GM19035 (cell line): ENCODE measurements at regions not wholly inside any gene's neighbourhood (a gene's known extent, or its start where the extent isn't known, plus 50 kb on each side); places are given as distances from the start of the nearest gene placed in this dataset.
"Not testable (repeated sequence)": the region's sequence is repeated elsewhere in the genome, so short reads cannot be mapped to it uniquely, and the experiment has no call there.

Experiments used
- ATAC-seq: cut with Tn5 transposase; IDR thresholded peaks from one replicate; pipeline ENCODE4 v1.9.1; 2021; ENCODE audit not compliant: unreplicated experiment

DNA sequence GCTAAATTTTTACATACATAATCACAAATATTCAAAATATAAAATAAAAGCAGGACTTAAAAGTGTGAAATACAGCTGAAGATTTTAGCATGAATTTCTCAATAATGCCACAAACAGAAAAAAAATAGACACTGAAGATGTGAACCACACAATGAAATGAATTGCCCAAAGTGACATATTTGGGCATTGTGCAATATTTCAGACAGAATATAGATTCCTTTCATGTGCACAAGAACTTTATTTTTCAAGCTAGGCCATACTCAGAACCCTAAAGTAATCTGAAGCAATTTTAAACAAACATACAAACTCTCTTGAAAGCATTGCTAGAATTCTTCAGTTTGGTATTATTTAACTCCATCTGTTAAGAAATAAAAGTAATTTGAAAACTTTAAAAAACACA is 764.1 kb downstream of the STIM2 start:
- no peak for ATAC-seq

- no peak for ATAC-seq
Measured at GRCh38 chr4:27628609-27629008, 768.0 kb downstream of the STIM2 start.

GRCh38 chr4:27629532-27630225 is 769.0 kb downstream of the STIM2 start:
- ATAC-seq: no peak

DNA sequence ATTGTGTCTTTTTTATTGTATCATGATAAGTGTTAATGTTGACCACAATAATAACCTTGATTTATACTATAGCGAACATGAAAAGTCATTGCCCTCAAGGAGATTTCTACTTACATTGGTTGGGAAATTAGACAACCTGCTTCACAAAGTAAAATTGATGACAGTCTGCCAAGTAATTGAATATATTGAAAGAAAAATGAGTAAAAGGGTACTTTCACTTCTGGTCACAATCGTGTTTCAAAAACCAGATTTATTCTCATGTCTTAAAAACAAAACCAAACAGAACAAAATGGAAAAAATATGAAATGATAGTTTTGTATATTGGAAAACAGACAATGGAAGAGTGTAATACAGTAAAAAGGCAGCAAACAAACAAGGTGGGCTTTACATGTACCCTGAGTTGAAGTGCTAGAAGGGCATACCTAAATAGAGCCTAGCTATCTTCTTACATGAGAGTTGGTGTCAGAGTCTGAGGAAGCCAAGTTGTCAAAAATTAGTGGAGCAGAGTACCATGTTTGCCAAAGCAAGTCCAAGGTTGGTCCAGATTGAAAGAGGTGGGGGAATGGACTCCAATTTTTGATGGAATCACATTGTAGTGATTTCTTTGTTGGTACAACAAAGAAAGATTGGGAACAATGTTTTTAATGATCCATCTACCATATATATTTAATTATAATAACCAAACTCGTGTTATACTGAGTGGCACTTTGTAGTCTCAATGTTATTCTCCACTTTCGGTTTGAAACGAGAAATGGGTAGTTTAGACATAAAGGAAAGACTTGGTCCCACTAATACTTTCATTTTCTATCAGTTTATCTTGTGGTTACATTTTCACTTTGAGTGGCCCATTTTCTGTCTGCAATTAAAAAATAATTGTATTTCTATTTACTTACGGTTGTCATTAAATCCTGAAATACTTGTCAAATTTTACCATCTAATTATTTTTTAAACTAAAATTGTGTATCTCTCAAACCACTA is 775.6 kb downstream of the STIM2 start:
- peak; percentile 80 for ATAC-seq

DNA sequence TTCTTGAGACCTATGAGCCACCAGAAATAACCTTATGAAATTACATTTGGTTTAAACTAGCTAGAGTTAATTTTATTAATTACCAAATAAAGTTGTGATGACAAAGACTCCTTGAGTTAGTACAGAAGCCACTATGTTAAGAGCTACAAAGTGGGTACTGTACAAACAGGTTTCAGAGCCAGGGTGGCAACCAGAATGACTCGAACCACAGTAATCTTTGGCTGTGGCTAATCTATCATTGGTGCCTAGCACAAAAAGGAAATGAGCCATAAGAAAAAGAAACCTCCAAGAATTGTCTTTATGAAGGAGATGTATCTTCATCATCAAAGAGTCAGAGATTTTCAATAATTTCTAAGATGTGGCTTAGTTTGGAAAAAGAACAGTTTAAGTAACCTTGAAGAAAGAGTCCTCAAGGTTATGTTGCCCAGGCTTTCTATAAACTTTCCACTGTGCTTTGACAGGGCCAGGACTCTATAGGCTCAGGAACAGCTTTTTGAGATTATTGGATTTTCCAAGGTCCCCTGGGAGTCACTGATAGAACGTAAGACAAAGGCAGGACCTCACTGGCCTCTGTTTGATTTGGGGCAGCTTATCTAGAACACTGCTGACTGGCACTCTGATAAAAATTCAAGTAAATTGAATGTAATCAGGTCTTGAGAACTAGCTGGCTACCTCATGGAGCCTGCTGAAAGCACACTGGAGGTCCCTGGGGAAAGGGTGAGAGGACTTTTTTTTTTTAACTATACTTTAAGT is 777.7 kb downstream of the STIM2 start:
- ATAC-seq: no peak

- ATAC-seq: no peak
Measured at GRCh38 chr4:27643101-27643500, 782.5 kb downstream of the STIM2 start.

GRCh38 chr4:27648416-27648815 is 787.8 kb downstream of the STIM2 start:
- ATAC-seq: no peak

DNA sequence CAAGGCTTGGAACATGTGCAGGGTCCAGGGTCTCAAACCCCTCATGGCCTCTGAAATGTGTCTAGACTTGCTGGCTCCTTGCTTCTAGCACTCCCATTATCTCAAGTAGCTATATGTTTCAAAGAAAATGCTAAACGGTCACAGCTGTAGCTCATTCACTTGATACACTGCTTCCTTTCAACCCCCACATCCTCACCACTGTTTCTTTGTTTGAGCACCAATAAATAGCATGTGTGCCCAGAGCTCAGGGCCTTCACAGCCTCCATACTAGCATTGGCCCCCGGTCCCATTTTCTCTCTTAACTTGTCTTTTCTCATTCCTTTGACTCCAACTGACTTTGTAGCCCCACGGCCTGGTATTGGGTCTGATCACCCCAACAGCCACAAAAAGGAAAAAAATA is 801.8 kb downstream of the STIM2 start:
- ATAC-seq: no peak

- ATAC-seq: no peak
Measured at GRCh38 chr4:27666943-27667342, 806.3 kb downstream of the STIM2 start.

DNA sequence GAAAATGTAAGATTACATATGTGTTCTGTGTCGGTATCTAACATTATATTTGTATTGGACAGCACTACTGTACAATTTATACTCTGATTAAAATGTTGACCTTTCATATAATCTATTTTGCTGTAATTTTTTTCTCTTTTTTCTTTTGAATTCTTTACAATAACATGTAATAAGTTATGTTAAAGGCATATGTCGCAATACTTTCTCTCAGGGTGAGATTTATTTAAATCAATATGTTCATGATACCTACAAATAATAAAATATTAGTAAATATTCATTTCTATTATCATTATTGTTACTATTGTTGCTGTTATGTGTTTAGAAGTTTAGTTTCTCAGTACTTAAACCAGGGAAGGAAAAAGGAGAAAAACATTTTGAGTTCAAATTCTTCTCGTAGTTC is 807.4 kb downstream of the STIM2 start:
- ATAC-seq: no peak

DNA sequence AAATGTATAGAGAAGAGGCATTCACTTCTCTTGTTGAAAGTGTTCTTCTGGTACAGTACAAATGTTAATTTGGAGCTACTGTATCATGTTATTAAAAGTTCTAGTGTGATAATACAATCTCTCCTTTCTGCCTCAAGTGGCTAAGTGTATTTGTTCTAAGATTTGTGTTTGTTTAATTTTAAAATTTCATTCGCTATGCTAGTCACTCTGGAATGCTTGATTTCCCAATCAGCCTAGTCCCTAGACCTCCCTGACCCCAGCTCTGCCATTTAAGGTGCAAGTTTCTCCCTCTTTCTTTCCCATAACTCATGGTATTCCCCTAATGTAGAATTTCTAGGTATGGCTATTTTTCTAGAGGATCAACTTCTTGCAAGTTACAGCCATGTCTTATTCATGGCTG is 817.4 kb downstream of the STIM2 start:
- no peak for ATAC-seq

GRCh38 chr4:27684610-27685011 is 824.0 kb downstream of the STIM2 start:
- peak; percentile 98 for ATAC-seq

DNA sequence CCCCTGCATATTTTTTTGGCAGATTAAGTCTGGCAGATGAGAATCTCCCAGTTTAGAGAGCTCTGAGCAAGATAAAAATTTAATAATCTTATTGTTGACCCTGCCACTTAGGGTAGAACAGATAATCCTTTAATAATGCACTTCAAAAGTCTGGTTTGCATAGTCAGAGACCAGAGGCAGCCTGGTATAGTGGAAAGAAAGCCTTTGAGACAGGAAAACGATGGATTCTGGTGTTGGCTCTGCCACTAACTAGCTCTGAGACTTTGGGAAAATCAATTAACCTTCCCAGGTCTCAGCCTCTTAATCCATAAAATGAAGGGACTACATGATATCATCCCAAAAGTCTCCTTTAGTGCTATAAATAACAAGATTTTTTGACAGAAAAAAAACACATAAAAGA is 824.5 kb downstream of the STIM2 start:
- no peak for ATAC-seq

- ATAC-seq: no peak
Measured at GRCh38 chr4:27685947-27686346, 825.3 kb downstream of the STIM2 start.

DNA sequence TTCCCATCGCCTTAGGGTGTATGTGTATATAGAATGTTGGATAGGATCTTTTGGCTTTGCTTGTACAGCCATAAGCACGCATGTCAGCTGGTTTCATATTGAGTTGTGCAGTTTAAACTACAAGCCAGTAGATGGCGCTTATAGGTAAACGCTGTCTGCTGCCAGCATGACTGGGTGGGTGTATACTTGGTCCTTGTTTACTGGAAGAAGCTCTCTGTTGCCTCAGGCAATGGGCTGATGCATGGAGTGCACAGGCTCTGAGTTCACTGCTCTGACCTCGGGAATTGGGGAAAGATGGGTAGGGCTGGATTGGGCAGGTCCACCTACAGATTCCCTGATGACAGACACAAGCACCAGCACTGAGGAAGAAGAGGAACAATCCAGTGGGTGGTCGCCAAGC is 831.5 kb downstream of the STIM2 start:
- peak; percentile 78 for ATAC-seq

GRCh38 chr4:27692868-27693634 is 832.4 kb downstream of the STIM2 start:
- no peak for ATAC-seq

- ATAC-seq: not testable (repeated sequence)
Measured at GRCh38 chr4:27696257-27696656, 835.6 kb downstream of the STIM2 start.

DNA sequence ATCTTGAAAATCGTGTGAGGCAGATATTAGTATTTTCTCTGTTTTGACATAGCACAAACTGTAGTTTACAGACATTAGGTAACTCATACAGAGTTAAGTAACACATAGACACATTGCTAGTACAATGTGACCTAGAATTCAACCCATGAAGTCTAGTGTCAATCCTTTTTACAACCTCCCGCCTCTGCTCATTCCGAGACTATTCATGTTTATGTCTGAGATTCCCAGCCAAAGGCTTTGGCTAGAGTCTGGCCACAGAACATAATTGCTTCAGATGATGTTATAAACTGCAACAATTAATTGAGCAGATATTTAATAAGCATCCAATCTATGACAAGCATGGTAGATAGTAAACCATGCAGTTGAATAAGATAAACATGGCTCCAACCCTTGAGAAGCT is 841.0 kb downstream of the STIM2 start:
- ATAC-seq: no peak

DNA sequence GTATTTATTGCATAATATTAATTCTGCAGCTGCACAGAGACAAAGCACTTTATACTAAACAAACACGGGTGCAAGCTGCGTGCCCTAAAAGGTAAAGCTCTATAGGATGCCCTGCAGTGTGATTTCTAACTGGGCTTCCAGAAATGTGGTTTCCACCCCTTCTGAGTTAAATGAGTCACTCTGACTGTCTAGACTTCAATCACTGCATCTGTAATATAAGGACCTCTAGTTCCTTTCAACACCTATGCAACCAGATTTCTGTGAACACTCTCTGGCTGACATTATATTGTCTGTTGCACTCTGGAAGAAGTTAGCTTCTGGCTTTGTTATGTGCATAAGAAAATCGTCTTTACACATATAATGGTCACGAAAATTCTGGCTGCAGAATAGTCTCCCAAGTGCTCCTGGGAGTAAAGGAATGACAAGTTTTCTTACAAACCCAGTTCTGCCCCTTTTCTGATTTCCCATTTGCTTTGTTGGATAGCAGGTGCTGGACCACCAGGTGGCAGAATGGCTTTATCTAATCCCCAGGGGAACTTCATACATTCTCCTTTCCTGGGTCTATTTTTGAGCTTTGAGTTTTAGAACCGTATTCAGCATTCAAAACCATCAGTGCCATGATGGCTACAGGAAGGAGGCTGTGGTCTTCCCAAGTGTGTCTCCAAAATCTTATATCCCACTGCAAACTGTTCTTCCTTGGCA is 842.2 kb downstream of the STIM2 start:
- no peak for ATAC-seq

DNA sequence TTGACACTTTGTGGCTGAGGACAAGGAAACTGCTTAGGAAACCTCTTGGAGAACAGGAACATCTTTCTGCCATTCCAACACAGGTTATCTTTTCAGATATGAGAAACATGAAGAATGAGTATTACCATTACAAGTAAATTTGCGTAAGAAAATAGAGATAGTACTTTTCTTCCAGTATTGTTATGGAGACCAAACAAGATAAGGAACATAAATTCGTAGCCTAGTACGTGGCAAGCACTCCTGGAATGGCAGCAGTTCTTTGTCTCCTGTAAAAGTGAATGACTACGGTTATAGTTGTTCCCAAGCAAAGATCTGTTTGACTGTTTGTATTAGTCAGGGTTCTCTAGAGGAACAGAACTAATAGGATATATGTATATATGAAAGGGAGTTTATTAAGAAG is 843.1 kb downstream of the STIM2 start:
- ATAC-seq: no peak
